Brain microvascular endothelial cell (primary cell): ENCODE measurements at regions not wholly inside any gene's neighbourhood (a gene's known extent, or its start where the extent isn't known, plus 50 kb on each side); places are given as distances from the start of the nearest gene placed in this dataset.

Experiments
- DNase-seq: peaks from one replicate; pipeline ENCODE4 v3.0.0-alpha.2; 2020
- H3K27ac ChIP-seq: fragments of 250-450 bp; sonication (Bioruptor Pico); 2 replicates; pipeline ENCODE4 v1.5.1; 2020; ENCODE audit warnings: mild to moderate bottlenecking, moderate library complexity
- H3K27me3 ChIP-seq: fragments of 250-450 bp; sonication (Bioruptor Pico); replicated peaks from 2 replicates; pipeline ENCODE4 v1.5.1; 2020; ENCODE audit warnings: mild to moderate bottlenecking
- H3K36me3 ChIP-seq: fragments of 250-450 bp; sonication (Bioruptor Pico); replicated peaks from 2 replicates; pipeline ENCODE4 v1.5.1; 2020; ENCODE audit warnings: mild to moderate bottlenecking
- H3K4me3 ChIP-seq: 2 replicates; pipeline ENCODE4 v1.5.1; 2011; ENCODE audit warnings: low read depth, mild to moderate bottlenecking, control low read depth, low read length, moderate library complexity
- CTCF ChIP-seq: IDR thresholded peaks from 2 replicates; pipeline ENCODE4 v1.5.1; 2011; ENCODE audit warnings: low read depth, mild to moderate bottlenecking, moderate library complexity, low read length, control low read depth, inconsistent platforms; ENCODE audit errors: missing control alignments
- in situ Hi-C: cut with HindIII; loops from 2 replicates; pipeline ENCODE4 v1.10.0; 2017; ENCODE audit warnings: low sequenced_read_pairs, low pct_ligation_motif_present

- no peak for TF ChIP-seq CTCF
- in situ Hi-C loops, result loop anchor here (25.0 kb wide), 1 partner anchor 476 kb away; no protein-coding TSS in a partner anchor
- Histone ChIP-seq H3K4me3 (no peak overlapping the region), H3K27ac (no peak overlapping the region), H3K27me3 (peaks cover 2% of the 10 kb centered on the region), H3K36me3 (no peaks in the 10 kb centered on the region)
- DNase-seq, result no peak
Measured at GRCh38 chr17:77535892-77536291, 395.1 kb downstream of the SEC14L1 start.

- TF ChIP-seq CTCF, result no peak
- H3K4me3 ChIP-seq, result no peak overlapping the region
- in situ Hi-C loops, result loop anchor here (25.0 kb wide), 1 partner anchor 475 kb away; no protein-coding TSS in a partner anchor
Measured at GRCh38 chr17:77537566-77537965, 396.8 kb downstream of the SEC14L1 start.

GRCh38 chr17:77540531-77540930 is 399.8 kb downstream of the SEC14L1 start:
- in situ Hi-C loops, result loop anchor here (25.0 kb wide), 1 partner anchor 472 kb away; no protein-coding TSS in a partner anchor
- TF ChIP-seq CTCF, result no peak
- Histone ChIP-seq H3K36me3 (no peaks in the 10 kb centered on the region), H3K4me3 (no peak overlapping the region), H3K27me3 (peaks cover 11% of the 10 kb centered on the region), H3K27ac (no peak overlapping the region)
- DNase-seq, result no peak

More at GRCh38 chr17:77537566-77537965, 396.8 kb downstream of the SEC14L1 start:
- Histone ChIP-seq H3K36me3 (no peaks in the 10 kb centered on the region), H3K27ac (no peak overlapping the region), H3K27me3 (peaks cover 7% of the 10 kb centered on the region)
- DNase-seq, result no peak

- H3K36me3 ChIP-seq, result no peaks in the 10 kb centered on the region
- TF ChIP-seq CTCF, result no peak
- peaks cover 11% of the 10 kb centered on the region for H3K27me3 ChIP-seq
- DNase-seq, result no peak
- H3K4me3 ChIP-seq, result no peak overlapping the region
- no peak overlapping the region for H3K27ac ChIP-seq
- in situ Hi-C loops, result loop anchor here (25.0 kb wide), 1 partner anchor 471 kb away; no protein-coding TSS in a partner anchor
Measured at GRCh38 chr17:77540975-77541374, 400.2 kb downstream of the SEC14L1 start.

GRCh38 chr17:77542011-77542410 is 401.2 kb downstream of the SEC14L1 start:
- H3K27ac ChIP-seq, result no peak overlapping the region
- H3K27me3 ChIP-seq, result peaks cover 11% of the 10 kb centered on the region
- H3K4me3 ChIP-seq, result no peak overlapping the region
- no peaks in the 10 kb centered on the region for H3K36me3 ChIP-seq
- no peak for DNase-seq
- TF ChIP-seq CTCF, result no peak
- in situ Hi-C loops, result loop anchor here (25.0 kb wide), 1 partner anchor 470 kb away; no protein-coding TSS in a partner anchor
